ENCODE measurements at regions not wholly inside any gene's neighbourhood (a gene's known extent, or its start where the extent isn't known, plus 50 kb on each side); places are given as distances from the start of the nearest gene placed in this dataset.

GRCh38 chr4:82071951-82072350 is 301.8 kb downstream of the HNRNPD start:
- TF ChIP-seq, protein P1, sequence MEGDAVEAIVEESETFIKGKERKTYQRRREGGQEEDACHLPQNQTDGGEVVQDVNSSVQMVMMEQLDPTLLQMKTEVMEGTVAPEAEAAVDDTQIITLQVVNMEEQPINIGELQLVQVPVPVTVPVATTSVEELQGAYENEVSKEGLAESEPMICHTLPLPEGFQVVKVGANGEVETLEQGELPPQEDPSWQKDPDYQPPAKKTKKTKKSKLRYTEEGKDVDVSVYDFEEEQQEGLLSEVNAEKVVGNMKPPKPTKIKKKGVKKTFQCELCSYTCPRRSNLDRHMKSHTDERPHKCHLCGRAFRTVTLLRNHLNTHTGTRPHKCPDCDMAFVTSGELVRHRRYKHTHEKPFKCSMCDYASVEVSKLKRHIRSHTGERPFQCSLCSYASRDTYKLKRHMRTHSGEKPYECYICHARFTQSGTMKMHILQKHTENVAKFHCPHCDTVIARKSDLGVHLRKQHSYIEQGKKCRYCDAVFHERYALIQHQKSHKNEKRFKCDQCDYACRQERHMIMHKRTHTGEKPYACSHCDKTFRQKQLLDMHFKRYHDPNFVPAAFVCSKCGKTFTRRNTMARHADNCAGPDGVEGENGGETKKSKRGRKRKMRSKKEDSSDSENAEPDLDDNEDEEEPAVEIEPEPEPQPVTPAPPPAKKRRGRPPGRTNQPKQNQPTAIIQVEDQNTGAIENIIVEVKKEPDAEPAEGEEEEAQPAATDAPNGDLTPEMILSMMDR (IDR thresholded peaks at IDR 0.05): no peak
- TF ChIP-seq ZFX (IDR thresholded peaks at IDR 0.05; ENCODE audit: borderline replicate concordance): no peak

Measured in 22Rv1 (cell line).